ENCODE measurements at regions not wholly inside any gene's neighbourhood (a gene's known extent, or its start where the extent isn't known, plus 50 kb on each side); places are given as distances from the start of the nearest gene placed in this dataset.

DNA sequence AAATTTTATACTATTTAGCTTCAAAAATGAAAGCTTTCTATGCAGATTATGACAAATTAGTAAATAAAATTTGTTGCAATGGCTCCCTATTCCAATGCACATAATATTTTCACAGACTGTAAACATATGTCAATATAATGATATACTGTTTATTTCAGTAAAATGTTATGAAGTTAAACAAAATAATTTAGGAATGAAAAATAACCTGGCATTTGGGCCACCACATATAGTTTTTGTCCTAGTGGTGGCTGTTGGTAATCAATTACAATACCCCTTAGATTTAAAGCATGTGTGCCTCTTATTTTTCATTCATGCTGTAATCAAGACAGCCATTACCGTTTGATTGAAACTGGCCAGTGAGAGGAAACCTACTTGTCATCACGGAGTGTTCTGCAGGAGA lies 928.5 kb upstream of the KCND2 start:
- Mint-ChIP-seq H3K27me3 (ENCODE audit: unreplicated experiment) (peaks cover 1% of the 10 kb centered on the region), H3K4me3 (ENCODE audit: unreplicated experiment) (no peak overlapping the region), H3K9me3 (ENCODE audit: unreplicated experiment) (no peaks in the 10 kb centered on the region), H3K4me1 (ENCODE audit: unreplicated experiment) (no peaks in the 10 kb centered on the region), H3K36me3 (ENCODE audit: low read depth, unreplicated experiment) (no peaks in the 10 kb centered on the region), H3K27ac (ENCODE audit: unreplicated experiment) (no peak overlapping the region)
- no peak for DNase-seq (ENCODE audit: low spot score)
- TF ChIP-seq, protein P1, sequence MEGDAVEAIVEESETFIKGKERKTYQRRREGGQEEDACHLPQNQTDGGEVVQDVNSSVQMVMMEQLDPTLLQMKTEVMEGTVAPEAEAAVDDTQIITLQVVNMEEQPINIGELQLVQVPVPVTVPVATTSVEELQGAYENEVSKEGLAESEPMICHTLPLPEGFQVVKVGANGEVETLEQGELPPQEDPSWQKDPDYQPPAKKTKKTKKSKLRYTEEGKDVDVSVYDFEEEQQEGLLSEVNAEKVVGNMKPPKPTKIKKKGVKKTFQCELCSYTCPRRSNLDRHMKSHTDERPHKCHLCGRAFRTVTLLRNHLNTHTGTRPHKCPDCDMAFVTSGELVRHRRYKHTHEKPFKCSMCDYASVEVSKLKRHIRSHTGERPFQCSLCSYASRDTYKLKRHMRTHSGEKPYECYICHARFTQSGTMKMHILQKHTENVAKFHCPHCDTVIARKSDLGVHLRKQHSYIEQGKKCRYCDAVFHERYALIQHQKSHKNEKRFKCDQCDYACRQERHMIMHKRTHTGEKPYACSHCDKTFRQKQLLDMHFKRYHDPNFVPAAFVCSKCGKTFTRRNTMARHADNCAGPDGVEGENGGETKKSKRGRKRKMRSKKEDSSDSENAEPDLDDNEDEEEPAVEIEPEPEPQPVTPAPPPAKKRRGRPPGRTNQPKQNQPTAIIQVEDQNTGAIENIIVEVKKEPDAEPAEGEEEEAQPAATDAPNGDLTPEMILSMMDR (IDR thresholded peaks at IDR 0.05; ENCODE audit: unreplicated experiment): peak; percentile 56

DNA sequence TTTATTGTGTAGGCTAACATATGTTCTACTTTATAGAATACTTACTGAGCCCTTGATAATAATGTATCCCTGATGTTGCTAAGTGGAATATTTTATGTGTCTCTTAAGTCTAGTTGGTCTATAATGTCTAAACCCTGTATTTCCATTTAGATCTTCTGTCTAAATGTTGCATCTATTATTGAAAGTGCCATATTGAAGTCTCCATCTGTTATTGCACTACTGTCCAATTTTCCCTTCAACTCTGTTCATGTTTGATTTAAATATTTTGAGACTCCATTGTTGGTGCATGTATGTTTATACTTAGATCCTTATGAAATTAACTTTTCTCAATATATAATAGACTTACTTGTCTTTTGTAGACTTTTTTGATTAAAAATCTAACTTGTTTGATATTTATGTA lies 924.5 kb upstream of the KCND2 start:
- TF ChIP-seq, protein P1 (IDR thresholded peaks at IDR 0.05; ENCODE audit: unreplicated experiment): no peak
- H3K4me1 Mint-ChIP-seq (ENCODE audit: unreplicated experiment): no peaks in the 10 kb centered on the region
- H3K36me3 Mint-ChIP-seq (ENCODE audit: low read depth, unreplicated experiment): no peaks in the 10 kb centered on the region
- no peak for DNase-seq (ENCODE audit: low spot score)
- H3K9me3 Mint-ChIP-seq (ENCODE audit: unreplicated experiment): no peaks in the 10 kb centered on the region
- no peak overlapping the region for H3K4me3 Mint-ChIP-seq (ENCODE audit: unreplicated experiment)
- H3K27me3 Mint-ChIP-seq (ENCODE audit: unreplicated experiment): peaks cover 1% of the 10 kb centered on the region
- H3K27ac Mint-ChIP-seq (ENCODE audit: unreplicated experiment): no peak overlapping the region

GRCh38 chr7:119350334-119350733 lies 922.6 kb upstream of the KCND2 start:
- no peak for DNase-seq (ENCODE audit: low spot score)
- no peaks in the 10 kb centered on the region for H3K4me1 Mint-ChIP-seq (ENCODE audit: unreplicated experiment)
- TF ChIP-seq, protein P1 (IDR thresholded peaks at IDR 0.05; ENCODE audit: unreplicated experiment): no peak
- no peaks in the 10 kb centered on the region for H3K9me3 Mint-ChIP-seq (ENCODE audit: unreplicated experiment)
- H3K4me3 Mint-ChIP-seq (ENCODE audit: unreplicated experiment): no peak overlapping the region
- H3K36me3 Mint-ChIP-seq (ENCODE audit: low read depth, unreplicated experiment): no peaks in the 10 kb centered on the region
- H3K27ac Mint-ChIP-seq (ENCODE audit: unreplicated experiment): no peak overlapping the region
- peaks cover 1% of the 10 kb centered on the region for H3K27me3 Mint-ChIP-seq (ENCODE audit: unreplicated experiment)

GRCh38 chr7:119351320-119351719 lies 921.7 kb upstream of the KCND2 start:
- TF ChIP-seq, protein P1 (IDR thresholded peaks at IDR 0.05; ENCODE audit: unreplicated experiment): no peak
- no peaks in the 10 kb centered on the region for H3K36me3 Mint-ChIP-seq (ENCODE audit: low read depth, unreplicated experiment)
- DNase-seq (ENCODE audit: low spot score): no peak

GRCh38 chr7:119374436-119374835 lies 898.5 kb upstream of the KCND2 start:
- H3K27ac Mint-ChIP-seq (ENCODE audit: unreplicated experiment): no peak overlapping the region
- no peaks in the 10 kb centered on the region for H3K4me1 Mint-ChIP-seq (ENCODE audit: unreplicated experiment)
- H3K4me3 Mint-ChIP-seq (ENCODE audit: unreplicated experiment): no peak overlapping the region
- H3K27me3 Mint-ChIP-seq (ENCODE audit: unreplicated experiment): no peaks in the 10 kb centered on the region
- TF ChIP-seq, protein P1 (IDR thresholded peaks at IDR 0.05; ENCODE audit: unreplicated experiment): no peak
- DNase-seq (ENCODE audit: low spot score): no peak
- no peaks in the 10 kb centered on the region for H3K36me3 Mint-ChIP-seq (ENCODE audit: low read depth, unreplicated experiment)
- no peaks in the 10 kb centered on the region for H3K9me3 Mint-ChIP-seq (ENCODE audit: unreplicated experiment)

More at GRCh38 chr7:119351320-119351719, 921.7 kb upstream of the KCND2 start:
- Mint-ChIP-seq H3K4me3 (ENCODE audit: unreplicated experiment) (no peak overlapping the region), H3K27me3 (ENCODE audit: unreplicated experiment) (peaks cover 1% of the 10 kb centered on the region), H3K4me1 (ENCODE audit: unreplicated experiment) (no peaks in the 10 kb centered on the region), H3K9me3 (ENCODE audit: unreplicated experiment) (no peaks in the 10 kb centered on the region), H3K27ac (ENCODE audit: unreplicated experiment) (no peak overlapping the region)
